Right atrium auricular region (tissue), 2 donors: ENCODE measurements at regions not wholly inside any gene's neighbourhood (a gene's known extent, or its start where the extent isn't known, plus 50 kb on each side); places are given as distances from the start of the nearest gene placed in this dataset.
A peak's percentile ranks its signal among the peaks of the same experiment; 100 is the strongest.

ENCODE experiments used
- DNase-seq: peaks from one replicate; pipeline ENCODE4 v3.0.0-alpha.2; 2019; ENCODE audit warnings: low spot score
- H3K27ac ChIP-seq, 2 donors: fragments of 200-600 bp; sonication (generic); 1 replicate in 1 of 2; 2 replicates in 1 of 2; pipeline ENCODE4 v1.5.1; 2016 to 2019
- H3K27me3 ChIP-seq, 2 donors: fragments of 200-600 bp; sonication (generic); one replicate each; pipeline versions ENCODE4 v1.5.1 to v1.6.0; 2017 to 2019
- H3K36me3 ChIP-seq: fragments of 200-600 bp; sonication (generic); one replicate; pipeline ENCODE4 v1.5.1; 2016
- H3K4me1 ChIP-seq, 2 donors: fragments of 200-600 bp; sonication (generic); one replicate each; pipeline versions ENCODE4 v1.5.1 to v1.6.0; 2017 to 2019
- H3K4me3 ChIP-seq, 2 donors: fragments of 200-600 bp; sonication (generic); 1 replicate in 1 of 2; 2 replicates in 1 of 2; pipeline ENCODE4 v1.5.1; 2017 to 2019; ENCODE audit warnings: mild to moderate bottlenecking in 1 of 2, moderate library complexity in 1 of 2
- H3K9me3 ChIP-seq, 2 donors: fragments of 200-600 bp; sonication (generic); one replicate each; pipeline ENCODE4 v1.5.1; 2019
- CTCF ChIP-seq, 2 donors: fragments of 200-600 bp; sonication (generic); IDR thresholded peaks; one replicate each; pipeline ENCODE4 v1.5.1; 2019; ENCODE audit warnings: antibody characterized with exemption in 2 of 2

- Histone ChIP-seq H3K9me3 (no peaks in the 10 kb centered on the region), H3K27me3 (no peaks in the 10 kb centered on the region), H3K4me3 (no peak overlapping the region), H3K27ac (no peak overlapping the region), H3K4me1 (no peaks in the 10 kb centered on the region), H3K36me3 (no peaks in the 10 kb centered on the region)
- no peak for DNase-seq
- TF ChIP-seq CTCF (IDR thresholded peaks at IDR 0.05), result no peak
These were observed 211.4 kb downstream of the HACE1 start for GRCh38 chr6:104648347-104648746.

- H3K27ac ChIP-seq, result no peak overlapping the region
- H3K4me1 ChIP-seq, result peaks cover 0 to 5% of the 10 kb centered on the region in 2 donors
- H3K27me3 ChIP-seq, result no peaks in the 10 kb centered on the region
- no peaks in the 10 kb centered on the region for H3K36me3 ChIP-seq
- DNase-seq, result no peak
- no peak overlapping the region for H3K4me3 ChIP-seq
- no peak for TF ChIP-seq CTCF (IDR thresholded peaks at IDR 0.05)
- no peaks in the 10 kb centered on the region for H3K9me3 ChIP-seq
These were observed 214.9 kb downstream of the HACE1 start for GRCh38 chr6:104644848-104645247.

- TF ChIP-seq CTCF (IDR thresholded peaks at IDR 0.05), result no peak
- Histone ChIP-seq H3K4me1 (peaks cover 0 to 14% of the 10 kb centered on the region in 2 donors), H3K27ac (no peak overlapping the region), H3K36me3 (no peaks in the 10 kb centered on the region), H3K4me3 (no peak overlapping the region), H3K9me3 (no peaks in the 10 kb centered on the region), H3K27me3 (no peaks in the 10 kb centered on the region)
- no peak for DNase-seq
These were observed 216.8 kb downstream of the HACE1 start for GRCh38 chr6:104642871-104643270.

- peak overlapping the region in 1 of 2 donors; percentile 28 for H3K27ac ChIP-seq
- TF ChIP-seq CTCF (IDR thresholded peaks at IDR 0.05), result no peak
These were observed 219.0 kb downstream of the HACE1 start for GRCh38 chr6:104640761-104641160.

GRCh38 chr6:104640150-104640700 is 219.5 kb downstream of the HACE1 start:
- H3K27me3 ChIP-seq, result no peaks in the 10 kb centered on the region
- no peak overlapping the region for H3K4me3 ChIP-seq
- H3K9me3 ChIP-seq, result no peaks in the 10 kb centered on the region
- peaks cover 0 to 14% of the 10 kb centered on the region in 2 donors for H3K4me1 ChIP-seq
- no peaks in the 10 kb centered on the region for H3K36me3 ChIP-seq
- no peak for DNase-seq
- peak overlapping the region; percentile 28 to 49 for H3K27ac ChIP-seq
- no peak for TF ChIP-seq CTCF (IDR thresholded peaks at IDR 0.05)

More at GRCh38 chr6:104640761-104641160, 219.0 kb downstream of the HACE1 start:
- Histone ChIP-seq H3K4me3 (no peak overlapping the region), H3K27me3 (no peaks in the 10 kb centered on the region), H3K9me3 (no peaks in the 10 kb centered on the region), H3K4me1 (peaks cover 0 to 14% of the 10 kb centered on the region in 2 donors), H3K36me3 (no peaks in the 10 kb centered on the region)
- DNase-seq, result no peak

GRCh38 chr6:104639668-104640067 is 220.1 kb downstream of the HACE1 start:
- H3K27ac ChIP-seq, result peak overlapping the region; percentile 49 to 62
- H3K4me1 ChIP-seq, result peaks cover 0 to 14% of the 10 kb centered on the region in 2 donors
- TF ChIP-seq CTCF (IDR thresholded peaks at IDR 0.05), result no peak
- H3K36me3 ChIP-seq, result no peaks in the 10 kb centered on the region
- no peak for DNase-seq
- no peak overlapping the region for H3K4me3 ChIP-seq
- H3K27me3 ChIP-seq, result no peaks in the 10 kb centered on the region
- H3K9me3 ChIP-seq, result no peaks in the 10 kb centered on the region
